Upper lobe of left lung (tissue), 4 donors: ENCODE measurements at regions not wholly inside any gene's neighbourhood (a gene's known extent, or its start where the extent isn't known, plus 50 kb on each side); places are given as distances from the start of the nearest gene placed in this dataset.

Experiments used
- EP300 ChIP-seq, 4 donors: sonication (generic); formaldehyde crosslinking; IDR thresholded peaks; one replicate each; pipeline ENCODE4 v1.5.1; 2017; ENCODE audit warnings: antibody characterized with exemption in 4 of 4, control low read depth in 2 of 4
- POLR2A ChIP-seq, 4 donors: fragments of 450-650 bp; IDR thresholded peaks; one replicate each; pipeline ENCODE4 v1.5.1; 2016 to 2017; ENCODE audit warnings: antibody characterized with exemption in 4 of 4, mild to moderate bottlenecking in 2 of 4
- POLR2AphosphoS5 ChIP-seq, 2 donors: sonication (generic); formaldehyde crosslinking; IDR thresholded peaks; one replicate each; pipeline ENCODE4 v1.5.1; 2017; ENCODE audit warnings: antibody characterized with exemption in 2 of 2
- TF ChIP-seq, protein P1 (sequence below), 6 experiments: fragments of 450-650 bp in 4 of 6; fragments of 200-600 bp in 2 of 6; sonication (generic) in 2 of 6; IDR thresholded peaks; one replicate each; pipeline ENCODE4 v1.5.1; 2016 to 2019; ENCODE audit warnings: antibody characterized with exemption in 6 of 6

DNA sequence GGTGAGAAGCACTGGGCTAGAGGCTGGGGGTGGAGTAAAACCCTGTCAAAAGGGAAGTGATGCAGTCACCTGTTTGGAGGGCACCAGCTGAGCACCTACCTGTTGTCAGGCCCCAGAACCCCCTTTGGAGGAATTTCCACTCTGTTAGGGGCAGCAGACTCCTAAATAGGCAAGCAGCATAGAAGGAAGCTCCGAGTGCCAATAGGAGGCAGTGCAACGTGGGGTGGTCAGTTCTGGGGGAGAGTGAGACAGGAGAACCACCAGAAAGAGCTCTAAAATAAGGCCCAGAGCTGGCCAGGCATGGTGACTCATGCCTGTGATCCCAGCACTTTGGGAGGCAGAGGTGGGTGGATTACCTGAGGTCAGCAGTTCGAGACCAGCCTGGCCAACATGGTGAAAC, 203.7 kb upstream of the ZC3H12A start:
- no peak for TF ChIP-seq EP300 (IDR thresholded peaks at IDR 0.05)
- TF ChIP-seq, protein P1, sequence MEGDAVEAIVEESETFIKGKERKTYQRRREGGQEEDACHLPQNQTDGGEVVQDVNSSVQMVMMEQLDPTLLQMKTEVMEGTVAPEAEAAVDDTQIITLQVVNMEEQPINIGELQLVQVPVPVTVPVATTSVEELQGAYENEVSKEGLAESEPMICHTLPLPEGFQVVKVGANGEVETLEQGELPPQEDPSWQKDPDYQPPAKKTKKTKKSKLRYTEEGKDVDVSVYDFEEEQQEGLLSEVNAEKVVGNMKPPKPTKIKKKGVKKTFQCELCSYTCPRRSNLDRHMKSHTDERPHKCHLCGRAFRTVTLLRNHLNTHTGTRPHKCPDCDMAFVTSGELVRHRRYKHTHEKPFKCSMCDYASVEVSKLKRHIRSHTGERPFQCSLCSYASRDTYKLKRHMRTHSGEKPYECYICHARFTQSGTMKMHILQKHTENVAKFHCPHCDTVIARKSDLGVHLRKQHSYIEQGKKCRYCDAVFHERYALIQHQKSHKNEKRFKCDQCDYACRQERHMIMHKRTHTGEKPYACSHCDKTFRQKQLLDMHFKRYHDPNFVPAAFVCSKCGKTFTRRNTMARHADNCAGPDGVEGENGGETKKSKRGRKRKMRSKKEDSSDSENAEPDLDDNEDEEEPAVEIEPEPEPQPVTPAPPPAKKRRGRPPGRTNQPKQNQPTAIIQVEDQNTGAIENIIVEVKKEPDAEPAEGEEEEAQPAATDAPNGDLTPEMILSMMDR (IDR thresholded peaks at IDR 0.05), result no peak
- no peak for TF ChIP-seq POLR2A (IDR thresholded peaks at IDR 0.05)
- no peak for TF ChIP-seq POLR2AphosphoS5 (IDR thresholded peaks at IDR 0.05)
